ENCODE measurements at regions not wholly inside any gene's neighbourhood (a gene's known extent, or its start where the extent isn't known, plus 50 kb on each side); places are given as distances from the start of the nearest gene placed in this dataset.
"Not testable (repeated sequence)": the region's sequence is repeated elsewhere in the genome, so short reads cannot be mapped to it uniquely, and the experiment has no call there.

DNA sequence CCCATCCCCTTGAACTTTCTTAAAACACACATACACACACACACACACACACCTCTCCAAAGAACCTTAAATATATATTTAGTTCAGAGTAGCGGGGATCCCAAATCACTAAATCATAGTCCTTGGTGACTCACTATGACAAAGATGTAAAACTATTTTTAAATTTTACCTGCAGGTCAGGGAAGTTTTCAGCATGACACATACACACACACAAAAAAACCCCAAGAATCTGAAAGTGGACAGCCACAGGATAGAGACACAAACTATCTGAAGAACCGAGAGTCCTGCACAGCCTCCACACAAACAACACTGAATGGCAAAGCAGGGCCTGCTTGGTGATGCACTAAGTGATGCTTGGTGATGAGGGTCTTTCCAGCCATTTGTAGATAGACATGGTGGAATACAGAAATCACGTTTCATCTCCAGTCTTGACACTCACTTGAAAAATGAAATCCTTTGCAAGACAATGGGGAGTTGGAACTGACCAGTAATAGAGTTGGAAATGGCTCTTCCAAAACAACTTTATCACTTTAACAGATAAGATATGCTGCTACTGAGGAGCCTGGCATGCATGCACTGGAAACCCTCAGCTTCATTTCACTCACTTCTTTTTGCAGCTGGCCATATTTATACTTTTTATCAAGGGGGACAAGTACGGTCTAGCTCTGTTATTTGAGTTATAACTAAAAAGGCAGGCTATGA, 307.3 kb downstream of the RAPGEF2 start:
- DNase-seq (ENCODE audit: low read depth in 4 of 4, low spot score in 3 of 4), result no peak

DNA sequence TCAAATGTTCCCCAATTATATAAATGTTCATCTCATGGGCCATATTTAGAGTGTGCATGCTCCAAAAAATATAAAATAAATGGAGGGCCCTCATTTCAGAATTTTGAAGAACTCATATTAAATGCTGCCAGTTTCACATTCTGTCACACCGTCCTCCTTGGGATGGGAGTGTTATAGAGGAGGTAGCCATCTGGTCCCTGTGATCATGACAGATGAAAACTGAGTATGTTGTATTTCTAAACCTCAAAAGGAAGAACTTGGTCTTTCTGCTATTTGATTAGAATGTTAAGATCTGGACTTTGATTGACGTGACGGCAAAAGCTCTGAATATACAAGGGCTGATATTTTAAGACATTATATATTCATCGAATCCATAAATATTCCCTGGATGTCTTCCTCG, 308.0 kb downstream of the RAPGEF2 start:
- DNase-seq (ENCODE audit: low read depth in 4 of 4, low spot score in 3 of 4), result no peak

GRCh38 chr4:159413306-159413943, 310.5 kb downstream of the RAPGEF2 start:
- no peak for DNase-seq (ENCODE audit: low read depth in 4 of 4, low spot score in 3 of 4)

- no peak for DNase-seq (ENCODE audit: low read depth in 4 of 4, low spot score in 3 of 4)
Observed at GRCh38 chr4:159414305-159414704, 311.4 kb downstream of the RAPGEF2 start.

DNA sequence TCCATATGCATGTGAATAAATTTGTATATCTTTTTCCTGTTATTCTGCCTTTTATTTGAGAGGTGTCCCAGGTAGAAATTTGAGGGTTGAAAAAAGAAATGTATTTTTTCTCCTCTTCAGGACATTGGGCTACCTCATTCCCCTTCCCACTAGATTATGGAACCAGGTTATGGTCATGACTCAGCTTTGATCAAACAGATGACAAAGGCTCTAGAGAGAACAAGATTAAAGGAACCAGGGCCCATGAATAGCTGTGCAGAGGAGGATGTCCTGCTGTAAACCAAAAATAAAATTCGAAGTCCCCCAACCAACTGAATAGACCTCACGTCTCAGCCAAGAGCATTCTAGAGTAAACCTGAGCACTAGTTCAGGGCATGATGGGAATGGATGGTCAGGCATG, 313.2 kb downstream of the RAPGEF2 start:
- DNase-seq (ENCODE audit: low read depth in 4 of 4, low spot score in 3 of 4), result no peak

DNA sequence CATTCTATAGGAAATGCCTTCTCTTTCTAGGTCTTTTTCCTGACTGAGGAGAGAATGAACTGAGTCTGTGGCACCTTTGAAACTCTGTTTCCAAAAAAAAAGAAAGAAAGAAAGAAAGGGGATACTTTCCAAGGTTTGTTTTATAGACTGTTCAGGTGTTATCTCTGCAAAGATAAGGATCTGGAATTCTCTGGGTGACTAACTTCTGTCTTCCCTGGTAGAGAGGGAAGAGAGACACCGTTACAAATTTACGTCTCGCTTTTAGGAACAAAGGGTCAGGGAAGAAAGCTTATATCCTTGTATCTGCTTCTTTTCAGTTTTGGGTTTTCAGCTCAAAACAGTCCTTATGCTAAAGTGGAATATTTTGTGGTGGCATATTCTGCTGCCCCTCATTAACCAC, 314.1 kb downstream of the RAPGEF2 start:
- DNase-seq (ENCODE audit: low read depth in 4 of 4, low spot score in 3 of 4), result no peak

- DNase-seq (ENCODE audit: low read depth in 4 of 4, low spot score in 3 of 4), result no peak
Observed at GRCh38 chr4:159420162-159421057, 317.5 kb downstream of the RAPGEF2 start.

- not testable (repeated sequence) for DNase-seq (ENCODE audit: low read depth in 4 of 4, low spot score in 3 of 4)
Observed at GRCh38 chr4:159421058-159421419, 318.2 kb downstream of the RAPGEF2 start.

DNA sequence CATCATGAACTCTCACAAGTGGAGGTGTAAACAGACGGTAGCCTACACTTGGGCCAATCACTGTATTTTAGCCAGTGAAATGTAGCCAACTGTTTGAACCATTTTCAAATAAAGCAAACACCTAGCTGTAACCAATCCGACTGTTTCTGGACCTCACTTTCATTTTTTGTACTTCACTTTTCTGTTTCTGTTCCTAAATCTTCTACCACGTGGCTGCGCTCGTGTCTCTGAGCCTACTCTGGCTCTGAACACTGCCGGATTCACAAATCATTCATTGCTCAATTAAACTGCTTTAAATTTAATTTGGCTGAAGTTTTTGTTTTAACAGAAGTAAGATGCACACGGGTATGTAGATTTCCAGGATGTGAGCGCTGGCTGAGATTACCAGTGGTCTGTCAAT, 319.1 kb downstream of the RAPGEF2 start:
- no peak for DNase-seq (ENCODE audit: low read depth in 4 of 4, low spot score in 3 of 4)

- no peak for DNase-seq (ENCODE audit: low read depth in 4 of 4, low spot score in 3 of 4)
Observed at GRCh38 chr4:159422626-159423025, 319.7 kb downstream of the RAPGEF2 start.

DNA sequence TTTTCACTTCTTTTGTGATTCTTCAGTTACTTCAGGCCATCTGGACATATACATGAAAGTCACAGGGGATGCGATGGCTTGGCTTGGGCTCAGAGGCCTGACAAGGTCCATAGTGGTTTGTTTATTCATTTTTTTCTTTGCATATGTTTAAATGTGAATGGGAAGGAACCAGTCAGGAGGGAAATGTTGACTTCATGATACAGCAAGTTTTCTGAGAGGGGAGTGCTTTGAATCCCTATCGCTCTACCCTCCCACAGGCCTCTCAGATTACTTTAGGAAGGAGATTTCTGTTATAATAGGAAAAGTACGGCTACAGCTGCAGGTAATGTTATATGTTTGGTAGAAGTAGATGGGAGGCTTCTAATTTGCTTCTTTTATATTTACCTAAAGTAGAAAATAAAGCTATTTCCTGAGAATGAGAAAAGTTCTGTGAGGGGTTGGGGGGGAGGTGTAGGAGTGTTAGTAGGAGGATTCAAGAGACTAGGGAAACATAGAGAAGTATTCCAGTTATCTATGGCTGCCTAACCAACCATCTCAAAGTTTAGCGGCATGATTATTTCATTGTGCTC, 322.9 kb downstream of the RAPGEF2 start:
- DNase-seq (ENCODE audit: low read depth in 4 of 4, low spot score in 3 of 4), result no peak

- DNase-seq (ENCODE audit: low read depth in 4 of 4, low spot score in 3 of 4), result no peak
Observed at GRCh38 chr4:159428293-159428692, 325.4 kb downstream of the RAPGEF2 start.

DNA sequence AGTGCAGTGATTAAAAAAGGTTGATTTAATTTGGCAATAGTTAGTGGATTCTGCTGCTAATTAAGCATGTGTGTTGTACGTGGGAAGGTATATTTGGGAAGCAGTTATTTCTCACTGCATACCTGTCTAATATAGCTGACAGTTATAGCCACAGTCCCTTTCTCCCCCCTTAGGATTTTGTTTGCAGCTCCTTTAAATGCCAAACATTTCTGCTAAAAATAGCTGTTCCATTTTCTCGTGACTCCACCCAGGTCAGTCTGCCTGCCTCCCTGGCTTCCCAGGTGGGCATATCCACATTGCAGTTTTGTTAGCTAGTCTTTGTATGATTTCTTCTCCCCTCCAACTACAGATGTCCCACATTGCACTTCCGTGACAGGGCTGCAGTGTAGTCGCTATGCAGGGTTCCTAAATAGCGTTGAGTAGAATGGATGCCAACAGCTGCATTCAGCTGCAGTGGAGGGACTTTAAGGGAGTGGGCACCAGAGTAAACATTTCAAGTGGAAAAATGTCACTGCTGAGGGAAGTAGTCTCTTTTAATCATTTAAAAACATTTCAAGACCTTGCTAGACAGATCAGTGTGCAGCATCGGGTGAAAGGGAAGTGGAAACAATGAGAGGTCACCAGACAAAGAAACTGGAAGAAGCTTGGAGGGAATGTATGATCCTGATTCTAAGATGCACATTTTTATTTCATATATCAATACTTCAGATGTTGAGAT, 326.3 kb downstream of the RAPGEF2 start:
- DNase-seq (ENCODE audit: low read depth in 4 of 4, low spot score in 3 of 4), result no peak

- no peak for DNase-seq (ENCODE audit: low read depth in 4 of 4, low spot score in 3 of 4)
Observed at GRCh38 chr4:159429693-159430035, 326.8 kb downstream of the RAPGEF2 start.

- DNase-seq (ENCODE audit: low read depth in 4 of 4, low spot score in 3 of 4), result no peak
Observed at GRCh38 chr4:159430896-159431295, 328.0 kb downstream of the RAPGEF2 start.

DNA sequence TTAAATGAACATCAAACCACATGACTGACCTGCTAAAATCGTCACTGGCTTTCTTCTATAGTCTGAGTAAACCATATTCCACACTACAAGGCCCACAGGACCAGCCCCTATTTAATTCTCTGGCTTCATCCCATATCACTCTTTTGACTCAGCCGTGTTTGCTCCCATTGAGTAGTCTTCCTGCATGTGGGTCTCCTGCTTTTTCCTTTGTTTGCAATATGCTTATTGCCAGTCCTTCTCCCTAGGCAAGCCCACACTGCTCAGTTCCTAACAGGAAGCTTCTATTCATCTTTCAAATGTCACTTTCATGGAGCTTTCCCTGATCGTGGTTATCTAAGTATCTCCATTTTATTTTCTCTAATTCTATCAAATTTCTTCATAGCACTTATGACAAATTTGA, 329.6 kb downstream of the RAPGEF2 start:
- no peak for DNase-seq (ENCODE audit: low read depth in 4 of 4, low spot score in 3 of 4)

DNA sequence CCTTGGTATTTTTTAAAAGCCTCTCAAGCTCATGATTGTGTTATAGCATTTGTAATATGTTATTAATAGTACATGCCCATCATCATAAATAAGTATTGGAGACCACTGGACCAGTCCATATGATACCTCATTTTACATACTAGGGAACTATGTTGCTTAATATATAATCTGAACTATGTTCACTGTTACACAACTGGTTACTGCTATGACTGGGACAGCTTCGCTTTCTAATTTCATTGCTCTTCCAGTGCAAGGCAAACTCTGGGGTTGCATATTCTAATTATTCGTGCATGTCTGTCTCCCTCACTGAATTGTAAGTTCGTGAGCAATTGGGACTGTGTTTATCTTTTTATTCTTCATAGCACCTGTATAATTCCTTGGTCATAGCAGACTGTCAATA, 330.5 kb downstream of the RAPGEF2 start:
- DNase-seq (ENCODE audit: low read depth in 4 of 4, low spot score in 3 of 4), result no peak

GRCh38 chr4:159434114-159434870, 331.4 kb downstream of the RAPGEF2 start:
- no peak for DNase-seq (ENCODE audit: low read depth in 4 of 4, low spot score in 3 of 4)

DNA sequence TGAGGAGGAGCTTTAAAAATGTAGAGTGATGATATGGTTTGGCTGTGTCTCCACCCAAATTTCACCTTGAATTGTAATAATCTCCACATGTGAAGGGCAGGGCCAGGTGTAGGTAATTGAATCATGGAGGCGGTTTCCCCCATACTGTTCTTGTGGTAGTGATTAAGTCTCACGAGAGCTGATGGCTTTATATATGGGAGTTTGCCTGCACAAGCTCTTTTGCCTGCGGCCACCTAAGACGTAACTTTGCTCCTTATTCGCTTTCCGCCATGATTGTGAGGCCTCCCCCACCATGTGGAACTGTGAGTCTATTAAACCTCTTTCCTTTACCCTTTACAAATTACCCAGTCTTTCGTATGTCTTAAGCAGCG, 332.0 kb downstream of the RAPGEF2 start:
- DNase-seq (ENCODE audit: low read depth in 4 of 4, low spot score in 3 of 4), result no peak

GRCh38 chr4:159435561-159436023, 332.7 kb downstream of the RAPGEF2 start:
- no peak for DNase-seq (ENCODE audit: low read depth in 4 of 4, low spot score in 3 of 4)
